Right lobe of liver (tissue), 4 donors: ENCODE measurements at regions not wholly inside any gene's neighbourhood (a gene's known extent, or its start where the extent isn't known, plus 50 kb on each side); places are given as distances from the start of the nearest gene placed in this dataset.

Experiments used
- POLR2A ChIP-seq: fragments of 450-650 bp; IDR thresholded peaks from one replicate; pipeline ENCODE4 v1.6.1; 2017; ENCODE audit warnings: antibody characterized with exemption, mild to moderate bottlenecking
- TF ChIP-seq, protein P1 (sequence below), 4 donors: fragments of 200-600 bp in 3 of 4; fragments of 450-650 bp in 1 of 4; IDR thresholded peaks; one replicate each; pipeline versions ENCODE4 v1.5.1 to v1.8.0; 2016 to 2022; ENCODE audit warnings: antibody characterized with exemption in 4 of 4, mild to moderate bottlenecking in 2 of 4
- donor health status: DM: no; HTN: no; CAD: no.
- donor health status: DM: no; HTN: no; CAD: no.
- donor health status: DM: no; HTN: yes; CAD: no.

DNA sequence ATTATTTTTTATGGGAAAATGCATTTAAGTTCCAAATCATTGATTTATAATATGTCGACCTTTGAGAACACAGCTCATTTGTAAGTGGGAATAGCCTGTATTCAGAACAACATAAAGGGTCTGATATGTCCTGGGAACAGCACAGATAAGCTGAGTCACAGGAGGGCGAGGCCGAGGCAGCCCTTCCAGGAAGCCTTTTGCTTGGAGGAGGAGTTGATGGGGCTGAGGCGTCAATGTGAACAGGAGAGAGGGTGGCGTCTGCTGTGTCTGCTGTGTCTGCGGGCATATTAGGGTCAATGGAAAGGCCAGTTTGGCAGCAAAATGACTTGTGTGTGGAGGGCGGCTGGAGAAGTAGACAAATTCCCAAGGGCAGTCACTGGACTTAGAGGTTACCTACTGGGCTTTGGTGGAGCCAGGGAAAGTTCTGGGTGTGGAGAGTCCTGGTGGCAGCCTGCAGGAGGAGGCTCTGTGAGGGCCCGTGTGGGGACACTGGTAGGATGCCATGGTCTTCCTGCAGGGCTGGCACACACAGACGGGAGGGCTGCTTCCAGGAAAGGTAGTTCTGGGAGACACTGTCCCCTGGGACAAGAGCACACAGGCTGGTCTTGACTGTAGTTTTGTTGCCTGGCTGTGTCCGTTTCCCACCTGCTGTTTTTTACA, 128.1 kb downstream of the GLI2 start:
- TF ChIP-seq, protein P1, sequence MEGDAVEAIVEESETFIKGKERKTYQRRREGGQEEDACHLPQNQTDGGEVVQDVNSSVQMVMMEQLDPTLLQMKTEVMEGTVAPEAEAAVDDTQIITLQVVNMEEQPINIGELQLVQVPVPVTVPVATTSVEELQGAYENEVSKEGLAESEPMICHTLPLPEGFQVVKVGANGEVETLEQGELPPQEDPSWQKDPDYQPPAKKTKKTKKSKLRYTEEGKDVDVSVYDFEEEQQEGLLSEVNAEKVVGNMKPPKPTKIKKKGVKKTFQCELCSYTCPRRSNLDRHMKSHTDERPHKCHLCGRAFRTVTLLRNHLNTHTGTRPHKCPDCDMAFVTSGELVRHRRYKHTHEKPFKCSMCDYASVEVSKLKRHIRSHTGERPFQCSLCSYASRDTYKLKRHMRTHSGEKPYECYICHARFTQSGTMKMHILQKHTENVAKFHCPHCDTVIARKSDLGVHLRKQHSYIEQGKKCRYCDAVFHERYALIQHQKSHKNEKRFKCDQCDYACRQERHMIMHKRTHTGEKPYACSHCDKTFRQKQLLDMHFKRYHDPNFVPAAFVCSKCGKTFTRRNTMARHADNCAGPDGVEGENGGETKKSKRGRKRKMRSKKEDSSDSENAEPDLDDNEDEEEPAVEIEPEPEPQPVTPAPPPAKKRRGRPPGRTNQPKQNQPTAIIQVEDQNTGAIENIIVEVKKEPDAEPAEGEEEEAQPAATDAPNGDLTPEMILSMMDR (IDR thresholded peaks at IDR 0.05): no peak
- no peak for TF ChIP-seq POLR2A
